Stimulated activated naive B cell treated with anti-CD40 and anti-IgM and Interleukin-4, amounts not matched to agents 10 μg/mL and 1 μg/mL and 100 μg/mL, for 72 hours (primary cell): ENCODE measurements at regions not wholly inside any gene's neighbourhood (a gene's known extent, or its start where the extent isn't known, plus 50 kb on each side); places are given as distances from the start of the nearest gene placed in this dataset.
A peak's percentile ranks its signal among the peaks of the same experiment; 100 is the strongest.

ENCODE experiments used
- ATAC-seq, 2 donors: fragments of 150-1000 bp; cut with Tn5 transposase; replicated peaks; 2 replicates each; pipeline ENCODE4 v1.10.0; 2021; ENCODE audit warnings: moderate library complexity in 1 of 2
- DNase-seq: peaks from one replicate; pipeline ENCODE4 v3.0.0; 2021
- H3K27ac Mint-ChIP-seq: one replicate; pipeline ENCODE4 v1.8.0; 2022; ENCODE audit warnings: mild to moderate bottlenecking, mixed read lengths
- H3K27me3 Mint-ChIP-seq, 2 donors: one replicate each; pipeline ENCODE4 v1.8.0; 2022; ENCODE audit warnings: mixed read lengths in 2 of 2
- H3K36me3 Mint-ChIP-seq, 2 donors: one replicate each; pipeline ENCODE4 v1.8.0; 2022; ENCODE audit warnings: mixed read lengths in 2 of 2, mild to moderate bottlenecking in 1 of 2
- H3K4me1 Mint-ChIP-seq, 2 donors: one replicate each; pipeline ENCODE4 v1.8.0; 2022; ENCODE audit warnings: mixed read lengths in 2 of 2, mild to moderate bottlenecking in 1 of 2
- H3K4me3 Mint-ChIP-seq, 2 donors: one replicate each; pipeline ENCODE4 v1.8.0; 2022; ENCODE audit warnings: mild to moderate bottlenecking in 2 of 2, mixed read lengths in 2 of 2, moderate library complexity in 1 of 2
- H3K9me3 Mint-ChIP-seq, 2 donors: one replicate each; pipeline ENCODE4 v1.8.0; 2022; ENCODE audit warnings: mixed read lengths in 2 of 2, mild to moderate bottlenecking in 1 of 2

- Mint-ChIP-seq H3K36me3 (no peaks in the 10 kb centered on the region), H3K27ac (no peak overlapping the region), H3K9me3 (no peaks in the 10 kb centered on the region), H3K4me1 (peaks cover 18 to 20% of the 10 kb centered on the region in 2 donors), H3K27me3 (peaks cover 32 to 38% of the 10 kb centered on the region in 2 donors), H3K4me3 (peak overlapping the region; percentile 56 to 62)
- ATAC-seq (peak; percentile 66 to 71), DNase-seq (peak; percentile 33)
Observed at GRCh38 chr16:85479972-85480726, 133.0 kb upstream of the GSE1 start.

GRCh38 chr16:85480727-85481101 lies 132.4 kb upstream of the GSE1 start:
- H3K36me3 Mint-ChIP-seq: no peaks in the 10 kb centered on the region
- H3K27ac Mint-ChIP-seq: peak overlapping the region; percentile 51
- DNase-seq (no peak), ATAC-seq (peak; percentile 71 to 73)
- H3K27me3 Mint-ChIP-seq: peaks cover 28 to 43% of the 10 kb centered on the region in 2 donors
- no peaks in the 10 kb centered on the region for H3K9me3 Mint-ChIP-seq
- H3K4me1 Mint-ChIP-seq: peaks cover 18 to 20% of the 10 kb centered on the region in 2 donors
- peak overlapping the region; percentile 56 to 62 for H3K4me3 Mint-ChIP-seq

- Mint-ChIP-seq H3K36me3 (no peaks in the 10 kb centered on the region), H3K27ac (peak overlapping the region; percentile 51), H3K9me3 (no peaks in the 10 kb centered on the region), H3K4me1 (peaks cover 18 to 20% of the 10 kb centered on the region in 2 donors), H3K4me3 (peak overlapping the region; percentile 56 to 62), H3K27me3 (peaks cover 29 to 47% of the 10 kb centered on the region in 2 donors)
- no peak for DNase-seq
- ATAC-seq: no peak
Observed at GRCh38 chr16:85481206-85481605, 131.9 kb upstream of the GSE1 start.

GRCh38 chr16:85481738-85482137 lies 131.4 kb upstream of the GSE1 start:
- H3K36me3 Mint-ChIP-seq: no peaks in the 10 kb centered on the region
- ATAC-seq: no peak
- no peaks in the 10 kb centered on the region for H3K9me3 Mint-ChIP-seq
- no peak for DNase-seq
- H3K4me3 Mint-ChIP-seq: no peak overlapping the region
- peaks cover 30 to 49% of the 10 kb centered on the region in 2 donors for H3K27me3 Mint-ChIP-seq
- H3K27ac Mint-ChIP-seq: no peak overlapping the region
- peaks cover 18 to 20% of the 10 kb centered on the region in 2 donors for H3K4me1 Mint-ChIP-seq

- Mint-ChIP-seq H3K27me3 (peaks cover 29 to 52% of the 10 kb centered on the region in 2 donors), H3K36me3 (no peaks in the 10 kb centered on the region), H3K9me3 (no peaks in the 10 kb centered on the region), H3K4me1 (peaks cover 18 to 20% of the 10 kb centered on the region in 2 donors), H3K27ac (no peak overlapping the region), H3K4me3 (no peak overlapping the region)
- no peak for ATAC-seq
- no peak for DNase-seq
Observed at GRCh38 chr16:85483424-85483823, 129.7 kb upstream of the GSE1 start.

GRCh38 chr16:85484347-85485300 lies 128.5 kb upstream of the GSE1 start:
- H3K36me3 Mint-ChIP-seq: no peaks in the 10 kb centered on the region
- H3K27ac Mint-ChIP-seq: no peak overlapping the region
- DNase-seq: no peak

GRCh38 chr16:85485379-85485778 lies 127.7 kb upstream of the GSE1 start:
- Mint-ChIP-seq H3K27ac (no peak overlapping the region), H3K4me3 (no peak overlapping the region), H3K27me3 (peaks cover 37 to 58% of the 10 kb centered on the region in 2 donors), H3K4me1 (peaks cover 11 to 14% of the 10 kb centered on the region in 2 donors), H3K9me3 (no peaks in the 10 kb centered on the region), H3K36me3 (no peaks in the 10 kb centered on the region)
- DNase-seq: no peak
- ATAC-seq: no peak

More at GRCh38 chr16:85484347-85485300, 128.5 kb upstream of the GSE1 start:
- no peak for ATAC-seq
- H3K27me3 Mint-ChIP-seq: peaks cover 34 to 57% of the 10 kb centered on the region in 2 donors
- H3K4me3 Mint-ChIP-seq: no peak overlapping the region
- H3K9me3 Mint-ChIP-seq: no peaks in the 10 kb centered on the region
- H3K4me1 Mint-ChIP-seq: peaks cover 17 to 18% of the 10 kb centered on the region in 2 donors

- H3K9me3 Mint-ChIP-seq: no peaks in the 10 kb centered on the region
- H3K27ac Mint-ChIP-seq: peak overlapping the region; percentile 49
- DNase-seq (no peak), ATAC-seq (no peak)
- peaks cover 36 to 53% of the 10 kb centered on the region in 2 donors for H3K27me3 Mint-ChIP-seq
- peaks cover 4 to 9% of the 10 kb centered on the region in 2 donors for H3K4me1 Mint-ChIP-seq
- H3K36me3 Mint-ChIP-seq: no peaks in the 10 kb centered on the region
- H3K4me3 Mint-ChIP-seq: no peak overlapping the region
Observed at GRCh38 chr16:85486256-85486915, 126.7 kb upstream of the GSE1 start.

GRCh38 chr16:85488414-85488813 lies 124.7 kb upstream of the GSE1 start:
- Mint-ChIP-seq H3K36me3 (no peaks in the 10 kb centered on the region), H3K27me3 (peaks cover 37 to 59% of the 10 kb centered on the region in 2 donors), H3K4me3 (no peak overlapping the region), H3K4me1 (peaks cover 9 to 15% of the 10 kb centered on the region in 2 donors), H3K27ac (no peak overlapping the region), H3K9me3 (no peaks in the 10 kb centered on the region)
- no peak for ATAC-seq
- DNase-seq: no peak

GRCh38 chr16:85490407-85491057 lies 122.6 kb upstream of the GSE1 start:
- peak overlapping the region; percentile 9 for H3K27ac Mint-ChIP-seq
- H3K9me3 Mint-ChIP-seq: no peaks in the 10 kb centered on the region
- no peaks in the 10 kb centered on the region for H3K36me3 Mint-ChIP-seq
- H3K27me3 Mint-ChIP-seq: peaks cover 28 to 40% of the 10 kb centered on the region in 2 donors
- no peak for DNase-seq
- ATAC-seq: no peak
- no peak overlapping the region for H3K4me3 Mint-ChIP-seq
- H3K4me1 Mint-ChIP-seq: peaks cover 9 to 15% of the 10 kb centered on the region in 2 donors

- no peaks in the 10 kb centered on the region for H3K9me3 Mint-ChIP-seq
- DNase-seq: no peak
- peak in 1 of 2 donors; percentile 52 for ATAC-seq
- H3K27ac Mint-ChIP-seq: peak overlapping the region; percentile 14
- H3K36me3 Mint-ChIP-seq: no peaks in the 10 kb centered on the region
- peaks cover 9 to 15% of the 10 kb centered on the region in 2 donors for H3K4me1 Mint-ChIP-seq
- no peak overlapping the region for H3K4me3 Mint-ChIP-seq
- H3K27me3 Mint-ChIP-seq: peaks cover 24 to 33% of the 10 kb centered on the region in 2 donors
Observed at GRCh38 chr16:85491058-85491771, 121.9 kb upstream of the GSE1 start.

GRCh38 chr16:85491798-85492294 lies 121.3 kb upstream of the GSE1 start:
- H3K4me3 Mint-ChIP-seq: no peak overlapping the region
- no peak overlapping the region for H3K27ac Mint-ChIP-seq
- ATAC-seq (no peak), DNase-seq (no peak)
- no peaks in the 10 kb centered on the region for H3K9me3 Mint-ChIP-seq
- H3K27me3 Mint-ChIP-seq: peaks cover 23 to 32% of the 10 kb centered on the region in 2 donors
- H3K4me1 Mint-ChIP-seq: peaks cover 9 to 15% of the 10 kb centered on the region in 2 donors
- H3K36me3 Mint-ChIP-seq: no peaks in the 10 kb centered on the region

- Mint-ChIP-seq H3K36me3 (no peaks in the 10 kb centered on the region), H3K27ac (peak overlapping the region; percentile 62), H3K4me1 (peaks cover 9 to 15% of the 10 kb centered on the region in 2 donors), H3K27me3 (peaks cover 23 to 32% of the 10 kb centered on the region in 2 donors), H3K9me3 (no peaks in the 10 kb centered on the region), H3K4me3 (no peak overlapping the region)
- DNase-seq (peak; percentile 19), ATAC-seq (peak; percentile 57 to 76)
Observed at GRCh38 chr16:85492295-85492864, 120.7 kb upstream of the GSE1 start.
